Cardiac fibroblast (primary cell): ENCODE measurements at regions not wholly inside any gene's neighbourhood (a gene's known extent, or its start where the extent isn't known, plus 50 kb on each side); places are given as distances from the start of the nearest gene placed in this dataset.

Experiments used
- DNase-seq, 2 donors: peaks; one replicate each; pipeline versions ENCODE4 v3.0.0 to v3.0.0-alpha.2; 2010; ENCODE audit warnings: low read depth in 2 of 2
- H3K4me3 ChIP-seq, 2 donors: replicated peaks in 1 of 2; 1 replicate in 1 of 2; 2 replicates in 1 of 2; pipeline ENCODE4 v1.5.1; 2011; ENCODE audit warnings: low read depth in 2 of 2, low read length in 2 of 2, mild to moderate bottlenecking in 2 of 2, moderate library complexity in 1 of 2
- CTCF ChIP-seq: IDR thresholded peaks from one replicate; pipeline ENCODE4 v1.5.1; 2011; ENCODE audit warnings: low read depth, mild to moderate bottlenecking, low read length, inconsistent platforms

- no peak overlapping the region for H3K4me3 ChIP-seq
- DNase-seq: no peak
- no peak for TF ChIP-seq CTCF
Measured at GRCh38 chr21:38675182-38675824, 130.4 kb upstream of the ETS2 start.

- TF ChIP-seq CTCF: no peak
- no peak overlapping the region for H3K4me3 ChIP-seq
- no peak for DNase-seq
Measured at GRCh38 chr21:38678827-38679226, 126.9 kb upstream of the ETS2 start.

GRCh38 chr21:38679534-38679933 is 126.2 kb upstream of the ETS2 start:
- peak; percentile 72 to 77 for DNase-seq
- no peak overlapping the region for H3K4me3 ChIP-seq
- no peak for TF ChIP-seq CTCF

GRCh38 chr21:38680401-38680800 is 125.3 kb upstream of the ETS2 start:
- peak; percentile 22 to 25 for DNase-seq
- TF ChIP-seq CTCF: no peak
- H3K4me3 ChIP-seq: no peak overlapping the region

GRCh38 chr21:38683222-38683621 is 122.5 kb upstream of the ETS2 start:
- DNase-seq: peak; percentile 22 to 27
- no peak for TF ChIP-seq CTCF
- no peak overlapping the region for H3K4me3 ChIP-seq

GRCh38 chr21:38688068-38688467 is 117.7 kb upstream of the ETS2 start:
- TF ChIP-seq CTCF: no peak
- DNase-seq: no peak
- H3K4me3 ChIP-seq: no peak overlapping the region

- DNase-seq: no peak
- no peak for TF ChIP-seq CTCF
- no peak overlapping the region for H3K4me3 ChIP-seq
Measured at GRCh38 chr21:38691631-38692030, 114.1 kb upstream of the ETS2 start.
